ENCODE measurements at regions not wholly inside any gene's neighbourhood (a gene's known extent, or its start where the extent isn't known, plus 50 kb on each side); places are given as distances from the start of the nearest gene placed in this dataset.
"Not testable (repeated sequence)": the region's sequence is repeated elsewhere in the genome, so short reads cannot be mapped to it uniquely, and the experiment has no call there.

DNA sequence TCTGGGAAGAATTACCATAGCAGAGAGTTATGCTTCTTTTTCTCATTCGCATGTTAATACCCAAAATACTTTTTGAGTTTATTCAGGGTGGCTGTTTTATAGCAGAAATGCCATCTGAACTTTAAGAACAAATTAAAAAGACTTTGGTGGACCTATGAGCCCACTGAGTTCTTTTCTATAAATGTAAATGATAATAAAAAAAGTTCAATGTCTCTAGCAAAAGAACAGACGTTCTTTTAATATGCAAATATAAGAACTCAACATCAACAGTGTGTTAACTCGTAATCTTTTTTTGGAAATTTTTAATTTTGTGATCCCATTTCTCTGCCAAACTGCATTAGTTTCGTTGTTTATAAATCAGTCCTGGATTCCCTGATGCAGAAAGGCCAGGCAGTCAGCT, 1283.0 kb upstream of the NUDT12 start:
- no peak for DNase-seq (ENCODE audit: low spot score)

DNA sequence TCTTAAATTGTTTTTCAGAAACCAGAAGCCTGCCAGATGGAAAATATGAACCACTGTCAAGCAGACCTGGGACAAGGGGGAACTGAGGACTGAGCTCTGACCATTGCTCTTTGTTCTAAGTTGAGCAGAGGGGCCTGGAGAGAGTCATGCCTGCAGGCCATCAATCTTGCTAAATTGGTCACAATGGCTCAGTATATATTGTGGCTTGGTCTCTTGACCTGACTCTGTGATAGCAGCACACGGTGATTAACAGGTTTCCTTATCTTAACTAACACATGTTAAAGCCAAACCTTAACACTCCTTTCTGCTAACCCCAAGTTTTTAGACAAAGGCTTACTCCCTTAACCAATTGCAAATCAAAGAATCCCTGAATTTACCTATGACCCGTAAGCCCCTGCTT, 1281.2 kb upstream of the NUDT12 start:
- no peak for DNase-seq (ENCODE audit: low spot score)

DNA sequence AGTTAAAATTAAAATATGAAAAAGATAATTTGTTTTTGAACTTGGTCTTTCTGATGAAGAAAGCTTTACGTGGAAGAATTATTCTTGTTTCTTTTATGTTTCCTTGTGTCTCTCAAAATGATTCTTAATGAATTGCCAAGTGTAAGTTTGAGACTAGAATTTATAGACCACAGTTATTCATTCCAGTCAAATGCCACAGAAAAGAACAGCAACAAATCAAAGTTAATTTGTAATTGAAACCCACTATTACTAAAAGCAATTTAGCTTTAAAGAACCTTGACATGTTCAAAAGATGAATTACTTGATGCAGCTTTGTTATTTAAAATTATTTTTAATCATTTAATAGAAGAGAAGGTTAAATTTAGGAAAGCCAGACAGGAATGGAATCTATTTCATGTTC, 1277.7 kb upstream of the NUDT12 start:
- DNase-seq (ENCODE audit: low spot score), result no peak

DNA sequence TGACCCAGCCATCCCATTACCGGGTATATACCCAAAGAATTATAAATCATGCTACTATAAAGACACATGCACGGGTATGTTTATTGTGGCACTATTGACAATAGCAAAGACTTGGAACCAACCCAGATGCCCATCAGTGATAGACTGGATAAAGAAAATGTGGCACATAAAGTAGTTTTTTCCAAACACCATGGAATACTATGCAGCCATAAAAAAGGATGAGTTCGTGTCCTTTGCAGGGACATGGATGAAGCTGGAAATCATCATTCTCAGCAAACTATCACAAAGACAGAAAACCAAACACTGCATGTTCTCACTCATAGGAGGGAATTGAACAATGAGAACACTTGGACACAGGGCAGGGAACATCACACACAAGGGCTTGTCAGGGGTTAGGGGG, 1268.9 kb upstream of the NUDT12 start:
- not testable (repeated sequence) for DNase-seq (ENCODE audit: low spot score)

DNA sequence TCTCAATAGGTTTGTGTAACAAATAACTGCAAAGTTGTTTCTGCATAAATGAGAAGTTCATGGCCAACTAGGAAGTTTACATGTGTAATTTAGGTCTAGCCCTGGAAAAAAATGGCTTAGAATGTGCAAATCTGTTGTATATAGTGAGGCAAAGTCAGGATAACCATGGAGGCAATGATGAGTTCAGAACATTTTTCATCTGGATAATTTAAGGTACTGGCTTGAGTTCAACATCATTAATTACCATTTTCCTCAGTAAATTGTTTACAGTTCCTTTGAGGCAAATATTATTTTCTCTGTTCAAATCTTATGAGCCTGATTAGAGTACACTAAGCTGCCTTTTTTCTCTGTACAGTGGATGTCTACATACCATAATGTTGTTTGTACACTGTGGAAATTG, 1259.0 kb upstream of the NUDT12 start:
- no peak for DNase-seq (ENCODE audit: low spot score)

DNA sequence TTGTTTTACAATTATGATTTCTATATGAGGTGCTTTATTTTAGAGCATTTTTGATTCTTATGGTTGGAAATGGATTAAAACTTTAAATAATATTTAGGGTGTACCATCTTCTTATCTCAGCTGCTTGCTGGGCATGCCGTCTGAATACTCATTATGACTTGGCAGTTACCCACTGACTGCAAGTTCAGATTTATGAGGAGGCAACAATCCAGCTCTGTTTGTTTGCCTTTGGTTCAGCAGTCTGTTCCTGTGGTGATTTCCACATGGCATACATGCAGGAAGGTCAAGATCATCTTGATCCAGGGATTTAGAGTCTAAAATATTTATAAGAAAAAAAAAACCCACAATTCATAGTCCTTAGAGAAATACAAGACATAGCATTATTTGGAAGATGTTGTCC, 1254.5 kb upstream of the NUDT12 start:
- DNase-seq (ENCODE audit: low spot score), result no peak

DNA sequence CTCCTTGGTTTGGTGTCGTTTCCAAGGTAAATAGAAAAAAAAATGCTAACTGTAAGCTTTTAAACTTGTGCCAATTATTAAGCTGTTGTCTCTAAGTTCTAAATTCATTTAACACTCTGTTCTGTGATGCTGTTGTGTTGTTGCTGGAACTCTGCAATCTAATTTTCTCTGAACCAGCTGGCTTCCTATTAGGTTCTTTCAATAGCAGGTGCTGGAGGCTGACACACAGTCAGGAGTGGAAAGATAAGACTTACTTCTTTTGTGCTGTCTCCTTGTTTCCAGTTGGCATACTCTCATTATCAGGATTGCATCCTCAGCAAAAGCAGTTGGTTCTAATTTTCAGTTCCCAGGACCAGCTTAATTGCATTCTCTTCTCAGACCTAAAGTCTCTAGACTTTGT, 1252.6 kb upstream of the NUDT12 start:
- DNase-seq (ENCODE audit: low spot score), result no peak

DNA sequence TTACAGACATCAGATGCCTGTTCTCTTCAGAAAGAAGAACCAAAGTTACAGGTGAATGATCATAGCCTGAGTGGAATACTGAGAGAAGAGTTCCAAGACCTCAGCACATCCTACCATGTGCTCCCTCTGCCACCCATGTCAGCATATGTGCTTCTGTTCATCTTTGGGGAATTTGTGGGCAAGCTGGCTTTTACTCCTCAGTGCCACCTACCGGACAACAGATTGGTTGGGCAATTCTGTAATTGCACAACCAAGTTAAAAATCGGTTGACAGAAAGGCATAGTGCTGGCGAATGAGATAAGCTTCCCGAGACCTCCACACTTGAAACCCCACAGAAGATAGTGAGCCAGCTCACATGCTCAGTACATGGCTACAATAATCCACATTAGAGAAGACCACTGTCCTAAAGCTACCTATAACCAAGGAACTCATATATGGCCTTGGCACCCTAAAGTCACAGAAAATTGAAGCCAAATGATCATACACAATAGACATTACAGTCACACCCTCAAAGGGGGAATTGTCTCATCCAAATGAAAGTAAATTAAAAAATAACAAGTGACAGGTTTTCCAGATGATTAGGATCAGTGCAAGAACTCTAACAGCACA, 1238.0 kb upstream of the NUDT12 start:
- DNase-seq (ENCODE audit: low spot score), result no peak

DNA sequence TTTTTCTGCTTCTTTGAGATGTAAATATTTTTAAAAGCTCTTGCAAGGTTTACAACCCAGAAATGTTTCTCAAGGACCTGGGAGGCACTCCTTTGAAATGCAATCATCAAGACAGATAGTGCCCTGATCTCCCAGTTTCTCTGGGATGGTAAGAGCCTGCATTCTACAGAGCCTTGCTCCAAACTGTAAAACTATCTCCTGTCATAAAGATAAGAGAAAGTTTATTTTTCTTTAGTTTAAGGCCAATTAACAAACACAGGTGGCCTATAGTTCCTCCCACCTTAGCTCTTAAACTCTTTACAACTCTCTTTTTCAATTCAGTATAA, 1231.1 kb upstream of the NUDT12 start:
- DNase-seq (ENCODE audit: low spot score), result no peak

DNA sequence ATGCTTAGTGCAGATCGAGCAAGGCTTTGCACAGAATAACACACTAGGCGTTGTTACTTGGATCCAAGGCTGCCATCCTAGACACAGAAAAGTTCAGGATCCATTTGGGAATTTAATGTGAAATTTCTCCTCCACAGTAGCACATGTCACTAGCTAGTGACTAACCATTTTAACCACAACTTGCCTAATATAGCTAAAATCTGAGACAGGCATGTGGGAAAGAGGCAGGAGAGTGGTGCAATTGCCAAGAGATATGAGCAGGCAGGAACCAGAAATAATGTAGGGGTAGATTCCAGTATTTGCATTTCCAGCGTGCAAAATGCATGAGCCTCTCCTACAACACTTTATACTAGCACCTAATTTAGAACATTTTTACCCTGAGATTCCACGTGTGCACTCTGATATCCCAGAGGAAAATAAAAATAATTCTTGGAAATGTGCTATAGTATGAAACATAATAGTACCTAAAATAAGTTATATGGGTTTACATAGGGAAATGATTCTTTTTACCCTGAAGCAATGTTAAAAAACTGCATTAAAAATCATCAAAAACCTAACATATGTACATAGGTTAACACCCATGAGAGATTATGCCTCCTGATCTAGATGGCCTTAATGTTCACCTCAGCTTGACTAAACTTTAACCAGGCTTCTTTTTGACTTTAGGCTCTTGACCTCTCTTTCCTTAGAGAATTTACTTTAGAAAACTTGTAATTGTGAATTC, 1230.6 kb upstream of the NUDT12 start:
- DNase-seq (ENCODE audit: low spot score), result no peak

DNA sequence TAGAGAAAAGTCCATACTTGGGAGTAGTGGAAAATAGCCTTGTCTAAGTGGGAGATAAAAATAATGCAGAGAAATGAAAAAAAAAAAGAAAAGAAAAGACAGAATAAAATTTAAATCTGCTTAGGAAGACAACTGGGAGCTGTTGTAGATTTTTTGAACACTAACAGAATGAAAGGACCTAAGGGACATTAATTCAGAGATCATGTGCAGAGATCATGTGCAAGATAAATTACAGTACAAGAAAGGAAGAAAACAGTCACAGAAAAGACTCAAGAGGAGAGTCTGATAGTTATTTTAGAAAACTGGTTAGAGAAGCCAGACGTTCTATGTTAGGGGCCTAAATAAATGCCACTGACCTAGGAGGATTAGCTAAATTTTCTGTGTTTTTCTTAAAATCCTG, 1226.8 kb upstream of the NUDT12 start:
- no peak for DNase-seq (ENCODE audit: low spot score)

DNA sequence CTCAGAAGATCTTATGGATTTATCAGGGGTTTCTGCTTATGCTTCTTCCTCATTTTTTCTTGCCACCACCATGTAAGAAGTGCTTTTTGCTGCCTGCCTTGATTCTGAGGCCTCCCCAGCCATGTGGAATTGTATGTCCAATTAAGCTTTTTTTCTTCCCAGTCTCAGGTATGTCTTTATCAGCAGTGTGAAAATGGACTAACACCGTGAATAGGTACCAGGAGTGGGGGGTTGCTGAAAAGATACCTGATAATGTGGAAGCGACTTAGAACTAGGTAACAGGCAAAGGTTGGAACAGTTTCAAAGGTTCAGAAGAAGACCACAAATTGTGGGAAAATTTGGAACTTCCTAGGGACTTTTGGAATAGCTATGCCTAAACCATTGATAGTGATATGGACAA, 1222.5 kb upstream of the NUDT12 start:
- no peak for DNase-seq (ENCODE audit: low spot score)

DNA sequence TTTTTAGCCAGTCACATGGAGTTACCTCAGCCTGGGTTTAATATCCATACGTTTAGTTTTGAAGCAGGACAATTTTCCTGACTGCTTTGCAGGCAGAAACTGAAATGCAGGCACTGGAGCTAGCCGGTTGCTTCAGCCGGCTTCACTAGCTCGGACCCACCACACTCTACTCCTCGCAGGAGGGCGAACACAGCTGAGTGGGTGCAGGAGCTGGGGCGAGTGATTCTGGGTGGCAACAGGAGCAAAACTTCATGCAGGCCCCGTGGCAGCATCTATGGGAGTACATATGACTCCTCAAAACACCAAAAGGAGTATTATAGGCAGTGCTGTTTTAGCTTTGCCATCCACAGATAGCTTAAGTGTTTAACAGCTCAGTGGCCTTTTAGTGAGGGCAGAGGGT, 1211.8 kb upstream of the NUDT12 start:
- no peak for DNase-seq (ENCODE audit: low spot score)

DNA sequence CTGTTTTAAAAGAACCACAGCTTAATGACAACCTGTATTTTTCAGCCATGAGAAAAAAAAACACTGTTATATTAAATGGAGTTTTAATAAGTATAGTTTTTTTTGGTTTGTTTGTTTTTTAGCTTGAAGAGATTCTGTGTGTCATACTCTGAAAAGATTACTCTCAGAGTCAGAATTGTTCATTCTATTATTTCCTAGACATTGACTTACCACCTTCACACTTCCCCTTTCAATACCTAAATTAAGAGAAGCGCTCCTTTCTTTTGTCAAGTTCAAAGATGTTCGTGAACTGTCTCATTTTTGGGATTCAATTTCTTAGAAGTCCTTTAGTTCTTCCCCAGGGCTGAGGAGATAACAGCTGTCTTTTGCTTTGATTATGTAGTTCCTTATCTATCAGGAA, 1201.6 kb upstream of the NUDT12 start:
- no peak for DNase-seq (ENCODE audit: low spot score)

DNA sequence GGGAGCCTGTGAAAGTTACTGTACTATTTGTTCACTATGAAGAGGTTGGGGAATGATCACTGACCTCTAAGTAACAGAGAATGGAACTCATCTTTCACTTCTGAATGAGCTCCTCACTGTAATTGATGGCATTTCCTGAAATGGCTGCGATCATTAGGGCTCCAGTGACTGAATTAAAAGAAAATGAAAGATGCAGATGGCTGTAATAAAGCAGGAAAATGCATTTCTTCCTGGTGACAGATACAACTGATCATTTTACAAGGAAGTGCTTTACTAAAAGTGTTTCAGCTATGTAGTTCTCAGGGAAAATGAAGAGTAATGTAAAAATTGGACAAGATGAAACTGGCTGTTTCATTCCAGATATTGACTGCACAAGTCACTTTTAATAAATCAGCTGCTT, 1200.6 kb upstream of the NUDT12 start:
- DNase-seq (ENCODE audit: low spot score), result no peak

DNA sequence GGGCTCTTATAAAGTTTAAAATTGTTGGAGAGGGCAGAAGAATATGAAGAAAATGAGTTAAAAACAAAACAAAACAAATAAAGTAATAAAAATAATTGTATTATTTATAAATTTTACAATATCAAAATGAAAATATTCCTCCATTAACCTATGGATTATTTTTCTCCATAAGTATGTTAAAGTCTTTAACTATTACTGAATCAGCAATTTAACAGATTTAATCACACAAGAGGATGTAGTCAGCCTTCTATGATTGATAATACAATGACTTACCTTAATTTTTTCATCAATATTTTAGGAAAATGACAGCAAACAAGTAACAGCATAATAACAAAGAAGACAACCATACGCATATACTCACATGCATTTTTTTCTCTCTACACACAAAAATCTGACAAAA, 1195.3 kb upstream of the NUDT12 start:
- no peak for DNase-seq (ENCODE audit: low spot score)

DNA sequence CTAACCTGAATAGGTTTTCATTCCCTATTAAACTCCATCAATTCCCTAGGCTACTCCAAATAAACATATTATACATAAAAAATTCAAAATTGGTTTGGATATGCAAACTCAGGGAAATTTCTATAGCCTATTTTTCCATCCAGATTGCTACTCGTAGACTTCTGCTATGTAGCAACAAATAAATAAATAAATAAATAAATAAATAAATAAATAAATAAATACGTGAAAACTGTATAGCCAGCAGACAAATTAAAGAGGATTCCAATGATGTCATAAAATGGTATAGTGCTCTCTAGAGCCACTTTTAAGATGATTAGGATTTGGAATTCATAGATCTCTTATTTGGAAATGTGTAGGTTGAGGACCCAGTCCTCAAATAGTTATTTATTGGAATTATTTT, 1193.2 kb upstream of the NUDT12 start:
- no peak for DNase-seq (ENCODE audit: low spot score)

DNA sequence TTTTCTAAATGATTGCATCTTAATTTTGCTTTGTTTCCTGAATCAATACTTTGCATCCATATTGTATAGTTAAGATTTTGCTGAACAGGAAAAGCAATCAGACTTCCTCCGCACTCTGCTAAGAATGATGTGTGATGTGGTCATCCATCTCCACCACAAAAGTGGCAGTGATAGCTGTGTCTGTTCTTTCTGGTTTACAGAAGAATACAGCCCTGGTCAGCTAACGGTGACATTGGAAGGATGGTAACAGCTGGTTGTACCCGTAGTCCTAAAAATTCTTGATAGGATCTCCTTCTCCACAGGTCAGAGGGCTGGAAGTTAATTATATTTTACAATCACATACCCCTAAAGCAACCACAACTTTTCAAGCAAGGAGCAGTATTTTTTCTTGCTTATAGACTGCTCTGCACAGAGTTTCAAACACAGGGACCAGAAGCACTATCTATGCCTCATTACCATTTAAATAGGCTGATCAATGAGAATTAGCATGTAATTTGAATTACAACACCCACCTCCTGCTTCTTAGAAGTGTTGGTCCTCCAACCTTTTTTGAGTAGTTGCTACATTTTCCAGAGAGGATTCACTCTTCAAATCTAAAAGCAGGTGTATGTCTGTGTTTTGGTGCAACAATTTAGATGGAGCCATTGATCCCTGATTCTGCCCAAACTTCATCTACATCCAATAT, 1191.9 kb upstream of the NUDT12 start:
- DNase-seq (ENCODE audit: low spot score), result no peak

DNA sequence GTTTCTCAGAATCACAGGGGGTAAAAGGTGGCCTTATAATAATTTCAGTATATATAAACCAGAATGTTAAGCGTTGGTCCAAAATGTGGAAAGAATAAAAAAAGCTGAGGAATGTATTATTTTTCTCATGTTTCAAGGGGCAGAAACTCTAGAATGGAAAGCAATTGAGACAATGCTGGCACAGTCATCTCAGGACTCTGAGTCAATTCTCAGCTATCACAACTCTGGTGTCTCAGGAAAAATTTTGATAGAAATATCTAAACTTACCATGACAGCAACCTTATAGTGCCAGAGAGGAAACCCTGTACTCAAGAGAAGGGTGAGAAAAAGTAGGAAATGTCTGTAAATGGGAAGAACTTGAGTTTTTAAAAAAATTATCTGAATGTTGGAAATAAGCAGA, 1189.4 kb upstream of the NUDT12 start:
- DNase-seq (ENCODE audit: low spot score), result no peak

DNA sequence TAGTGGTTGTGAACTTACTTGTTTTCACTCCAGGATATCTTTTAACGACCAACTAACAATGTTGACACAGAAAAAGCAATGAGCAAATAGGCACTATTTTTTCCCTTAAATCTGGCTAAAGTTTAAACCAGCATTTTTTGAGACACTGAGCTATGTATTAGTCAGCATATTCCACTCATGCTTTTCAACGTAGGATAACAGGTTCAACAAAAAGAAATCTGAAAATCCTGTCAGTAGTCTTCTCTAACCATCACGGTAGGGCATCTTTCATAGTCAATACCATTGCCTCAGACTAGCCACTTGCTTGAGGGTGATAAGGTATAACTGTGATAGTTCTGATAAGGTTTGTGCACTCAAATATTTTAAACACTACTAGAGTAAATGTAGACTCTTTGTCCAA, 1177.3 kb upstream of the NUDT12 start:
- DNase-seq (ENCODE audit: low spot score), result no peak

DNA sequence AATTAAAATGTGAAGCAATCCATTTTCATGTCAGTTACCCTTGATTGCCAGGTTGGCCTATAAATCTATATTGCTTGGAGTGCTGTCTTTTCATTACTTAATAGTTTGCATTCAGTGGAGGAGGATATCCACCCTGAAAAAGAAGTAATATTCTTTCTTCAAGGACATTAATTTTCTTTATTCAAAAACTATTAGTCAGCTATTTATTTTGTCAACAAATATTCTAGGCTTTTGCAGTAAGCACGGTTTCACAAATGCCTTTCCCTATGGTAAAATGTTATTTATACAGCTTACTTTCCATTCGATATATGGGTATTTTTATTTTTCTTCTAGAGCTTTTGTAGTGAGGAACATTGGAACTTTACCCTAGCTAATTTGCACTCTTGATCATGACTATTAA, 1176.9 kb upstream of the NUDT12 start:
- DNase-seq (ENCODE audit: low spot score), result no peak

DNA sequence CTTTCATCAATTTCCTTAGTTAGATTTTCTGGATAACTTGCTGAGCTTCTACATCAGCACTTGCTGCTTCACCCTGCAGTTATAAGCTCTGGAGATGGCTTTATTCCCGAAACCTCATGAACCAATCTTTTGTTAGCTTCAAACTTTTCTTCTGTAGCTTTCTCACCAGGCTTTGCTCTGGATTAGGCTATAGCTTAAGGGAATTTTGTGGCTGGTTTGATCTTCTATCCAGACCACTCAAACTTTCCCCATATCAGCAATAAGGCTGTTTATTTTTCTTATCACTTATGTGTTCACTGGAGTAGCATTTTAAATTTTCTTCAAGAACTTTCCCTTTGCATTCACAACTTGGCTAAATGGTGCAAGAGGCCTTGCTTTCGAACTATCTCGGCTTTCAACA, 1173.5 kb upstream of the NUDT12 start:
- no peak for DNase-seq (ENCODE audit: low spot score)

DNA sequence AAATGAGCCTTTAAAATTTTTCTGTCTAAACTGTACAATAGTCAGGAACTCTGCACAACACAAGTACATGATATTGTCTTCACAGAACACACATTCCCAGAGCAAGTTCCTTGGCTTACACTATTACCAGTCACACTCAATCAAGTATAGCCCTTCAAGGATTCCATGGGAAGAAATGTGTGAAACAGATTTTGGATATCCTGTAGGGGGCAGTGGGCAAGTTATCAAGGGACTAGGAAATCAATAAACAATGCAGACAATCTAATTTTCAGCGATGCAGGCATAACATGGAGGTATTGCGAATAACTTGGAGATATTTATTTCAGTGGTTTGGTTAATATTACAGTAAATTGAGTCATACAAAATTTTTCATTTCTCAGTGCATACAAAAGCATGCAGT, 1171.5 kb upstream of the NUDT12 start:
- DNase-seq (ENCODE audit: low spot score), result no peak

All from AG08395 (cell line).